Body of pancreas (tissue), 4 donors: ENCODE measurements at regions not wholly inside any gene's neighbourhood (a gene's known extent, or its start where the extent isn't known, plus 50 kb on each side); places are given as distances from the start of the nearest gene placed in this dataset.
"Not testable (repeated sequence)": the region's sequence is repeated elsewhere in the genome, so short reads cannot be mapped to it uniquely, and the experiment has no call there.

ENCODE experiments used
- ATAC-seq: fragments of 150-250 bp; one replicate; pipeline ENCODE4 v1.9.1; 2016
- DNase-seq, 4 donors: peaks; one replicate each; pipeline ENCODE4 v3.0.0-alpha.2; 2019
- H3K27ac ChIP-seq, 4 donors: fragments of 200-600 bp; sonication (generic); 1 replicate in 3 of 4; 2 replicates in 1 of 4; pipeline versions ENCODE4 v1.5.1 to v1.6.1; 2016 to 2019; ENCODE audit warnings: mild to moderate bottlenecking in 1 of 4, mixed read lengths in 1 of 4, moderate library complexity in 1 of 4
- H3K27me3 ChIP-seq, 2 donors: fragments of 200-600 bp; sonication (generic); one replicate each; pipeline ENCODE4 v1.6.0; 2016; ENCODE audit warnings: mild to moderate bottlenecking in 1 of 2
- H3K36me3 ChIP-seq, 2 donors: fragments of 200-600 bp; sonication (generic); replicated peaks in 1 of 2; 2 replicates each; pipeline ENCODE4 v1.5.1; 2016; ENCODE audit warnings: low read depth in 2 of 2; ENCODE audit not compliant: insufficient read depth in 1 of 2
- H3K4me1 ChIP-seq: fragments of 200-600 bp; sonication (generic); one replicate; pipeline ENCODE4 v1.6.0; 2016
- H3K4me3 ChIP-seq, 2 donors: fragments of 200-600 bp; sonication (generic); 1 replicate in 1 of 2; 2 replicates in 1 of 2; pipeline ENCODE4 v1.5.1; 2016 to 2019
- H3K9me3 ChIP-seq, 3 donors: fragments of 200-600 bp; sonication (generic); 1 replicate in 2 of 3; 2 replicates in 1 of 3; pipeline ENCODE4 v1.5.1; 2016
- CTCF ChIP-seq, 7 experiments: fragments of 450-650 bp in 4 of 7; fragments of 200-600 bp in 3 of 7; sonication (generic) in 3 of 7; IDR thresholded peaks; one replicate each; pipeline ENCODE4 v1.5.1; 2016 to 2019; ENCODE audit warnings: antibody characterized with exemption in 7 of 7
- POLR2A ChIP-seq, 3 donors: fragments of 450-650 bp; IDR thresholded peaks; one replicate each; pipeline ENCODE4 v1.6.1; 2016; ENCODE audit warnings: antibody characterized with exemption in 3 of 3, mild to moderate bottlenecking in 2 of 3
- WGBS, 2 donors: methylation state at CpG; one replicate each; pipeline ENCODE4 v1.1.5; 2017; 5-methylcytosine and 5-hydroxymethylcytosine counted together
- intact Hi-C: fragments of 100-400 bp; cut with DNase I; formaldehyde crosslinking; loops from one replicate; pipeline ENCODE4 v1.15.1; 2023

GRCh38 chr1:91190996-91191395, 169.2 kb upstream of the ZNF644 start:
- H3K4me1 ChIP-seq, result no peaks in the 10 kb centered on the region
- ATAC-seq (no peak), DNase-seq (no peak)
- no peak for TF ChIP-seq CTCF (IDR thresholded peaks at IDR 0.05)
- no peak for TF ChIP-seq POLR2A (IDR thresholded peaks at IDR 0.05)
- WGBS, 2 donors, result 64 to 78% methylated on average over 4 of the region's 4 CpGs
- intact Hi-C loops, result no loop called here
- H3K27ac ChIP-seq, result no peak overlapping the region
- no peaks in the 10 kb centered on the region for H3K9me3 ChIP-seq
- no peak overlapping the region for H3K4me3 ChIP-seq
- no peaks in the 10 kb centered on the region for H3K27me3 ChIP-seq
- no peaks in the 10 kb centered on the region for H3K36me3 ChIP-seq

DNA sequence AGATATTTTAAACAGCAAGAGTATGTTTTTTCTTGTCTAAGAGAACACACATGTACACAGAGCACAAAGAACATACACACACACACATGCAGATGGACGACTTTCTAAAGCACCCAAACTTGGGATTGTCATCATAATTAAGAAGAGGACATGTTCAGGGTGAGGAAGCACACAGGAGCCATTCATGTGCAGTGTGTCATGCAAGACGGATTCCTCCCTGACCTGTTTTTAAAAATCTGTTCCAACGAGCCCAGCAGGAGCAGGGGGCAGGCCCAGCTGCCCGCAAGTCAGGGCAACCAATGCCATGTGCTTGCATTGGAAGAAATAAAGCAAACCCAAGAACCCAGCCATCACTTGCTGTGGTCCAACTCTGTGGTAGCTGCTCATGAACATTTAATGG, 167.3 kb upstream of the ZNF644 start:
- intact Hi-C loops, result no loop called here
- Histone ChIP-seq H3K27ac (no peak overlapping the region), H3K27me3 (no peaks in the 10 kb centered on the region), H3K4me1 (no peaks in the 10 kb centered on the region), H3K4me3 (no peak overlapping the region), H3K36me3 (no peaks in the 10 kb centered on the region), H3K9me3 (no peaks in the 10 kb centered on the region)
- 27 to 28% methylated on average over 4 of the region's 4 CpGs for WGBS, 2 donors
- DNase-seq (no peak), ATAC-seq (no peak)
- TF ChIP-seq POLR2A (IDR thresholded peaks at IDR 0.05), result no peak
- TF ChIP-seq CTCF (IDR thresholded peaks at IDR 0.05), result no peak

DNA sequence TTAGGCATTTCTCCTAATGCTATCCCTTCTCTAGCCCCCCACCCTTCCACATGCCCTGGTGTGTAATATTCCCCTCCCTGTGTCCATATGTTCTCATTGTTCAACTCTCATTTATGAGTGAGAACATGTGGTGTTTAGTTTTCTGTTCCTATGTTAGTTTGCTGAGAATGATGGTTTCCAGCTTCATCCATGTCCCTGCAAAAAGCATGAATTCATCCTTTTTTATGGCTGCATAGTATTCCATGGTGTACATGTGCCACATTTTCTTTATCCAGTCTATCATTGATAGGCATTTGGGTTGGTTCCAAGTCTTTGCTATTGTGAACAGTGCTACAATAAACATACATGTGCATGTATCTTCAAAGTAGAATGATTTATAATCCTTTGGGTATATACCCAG, 161.0 kb upstream of the ZNF644 start:
- ATAC-seq, H3K4me1 ChIP-seq, H3K9me3 ChIP-seq, H3K27me3 ChIP-seq, H3K27ac ChIP-seq, H3K36me3 ChIP-seq, DNase-seq, H3K4me3 ChIP-seq, intact Hi-C loops: not testable (repeated sequence)

DNA sequence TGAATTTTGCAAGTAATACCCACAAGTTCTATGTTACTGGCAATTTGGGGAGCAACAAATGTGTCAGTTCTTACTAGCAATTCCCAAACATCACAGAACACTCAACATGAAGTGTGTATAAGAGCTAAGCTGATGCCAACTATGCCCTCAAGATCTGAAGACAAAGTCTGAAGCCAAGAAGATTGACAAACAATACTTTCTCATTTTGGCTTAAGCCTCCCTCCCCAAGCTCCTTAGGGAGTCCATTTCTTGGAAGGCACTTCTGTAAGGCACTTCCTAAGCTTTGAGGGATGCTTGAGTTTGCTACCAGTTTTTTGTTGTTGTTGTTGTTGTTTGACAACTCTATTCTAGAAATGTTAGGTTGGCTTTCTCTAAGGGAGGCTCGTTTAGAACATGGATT, 154.4 kb upstream of the ZNF644 start:
- ATAC-seq (no peak), DNase-seq (no peak)
- H3K27me3 ChIP-seq, result no peaks in the 10 kb centered on the region
- no peaks in the 10 kb centered on the region for H3K36me3 ChIP-seq
- intact Hi-C loops, result no loop called here
- no peak overlapping the region for H3K27ac ChIP-seq
- H3K4me3 ChIP-seq, result no peak overlapping the region
- 18 to 27% methylated on average over 1 of the region's 1 CpG for WGBS, 2 donors
- H3K4me1 ChIP-seq, result no peaks in the 10 kb centered on the region
- no peaks in the 10 kb centered on the region for H3K9me3 ChIP-seq
- TF ChIP-seq POLR2A (IDR thresholded peaks at IDR 0.05) (no peak), CTCF (IDR thresholded peaks at IDR 0.05) (no peak)

- ATAC-seq (no peak), DNase-seq (no peak)
- TF ChIP-seq POLR2A (IDR thresholded peaks at IDR 0.05) (no peak), CTCF (IDR thresholded peaks at IDR 0.05) (no peak)
- no peaks in the 10 kb centered on the region for H3K27me3 ChIP-seq
- H3K9me3 ChIP-seq, result no peaks in the 10 kb centered on the region
- H3K4me3 ChIP-seq, result no peak overlapping the region
- H3K36me3 ChIP-seq, result no peaks in the 10 kb centered on the region
- no peaks in the 10 kb centered on the region for H3K4me1 ChIP-seq
- intact Hi-C loops, result no loop called here
- WGBS, 2 donors, result 58 to 60% methylated on average over 3 of the region's 3 CpGs
- H3K27ac ChIP-seq, result no peak overlapping the region
Observed at GRCh38 chr1:91174734-91175133, 152.9 kb upstream of the ZNF644 start.
